ENCODE measurements at regions not wholly inside any gene's neighbourhood (a gene's known extent, or its start where the extent isn't known, plus 50 kb on each side); places are given as distances from the start of the nearest gene placed in this dataset.

DNA sequence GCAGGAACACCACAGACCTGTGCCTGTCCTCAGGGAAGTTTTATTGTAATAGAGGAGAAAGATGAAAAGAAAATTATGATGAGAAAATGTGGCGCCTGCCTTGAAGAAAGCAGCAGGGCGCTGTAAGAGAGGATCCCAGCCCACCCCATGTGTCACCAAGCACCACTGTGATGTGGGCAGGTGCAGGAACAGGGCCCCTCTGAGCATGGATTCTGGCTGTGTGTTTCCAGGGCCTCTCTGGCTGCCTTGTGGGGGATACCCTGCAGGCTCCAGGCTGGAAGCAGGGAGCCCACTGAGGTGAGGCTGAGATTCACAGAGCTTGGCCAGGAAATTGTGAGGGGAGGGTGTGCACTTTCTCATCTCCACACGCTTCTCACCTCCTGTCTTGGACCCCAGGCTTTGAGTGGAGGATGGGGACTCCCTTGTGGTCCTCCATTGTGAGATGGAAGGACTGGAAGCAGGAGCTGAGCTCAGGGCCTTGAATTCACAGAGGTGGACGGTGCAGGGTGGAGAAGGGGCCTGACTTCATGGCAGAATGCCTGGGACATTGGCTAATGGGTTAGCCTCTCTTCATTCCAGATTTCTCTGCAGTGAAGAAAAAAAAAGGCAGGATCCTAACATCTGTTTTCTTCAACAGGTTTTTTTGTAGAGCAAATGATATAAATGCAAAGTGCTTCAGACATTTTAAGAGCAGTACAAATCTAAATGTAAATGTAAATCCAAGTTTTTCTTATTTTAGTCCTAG is 246.6 kb upstream of the B3GAT1 start:
- in situ Hi-C loops (cut with HindIII; ENCODE audit: low pct_unique_long_range_greater_than_20kb, low sequenced_read_pairs) = no loop called here
- no peak overlapping the region for H3K4me3 ChIP-seq (ENCODE audit: low read depth in 2 of 2, low read length in 2 of 2)
- TF ChIP-seq TCF7L2 (IDR thresholded peaks at IDR 0.05; ENCODE audit: low read depth, low read length) (no peak), POLR2AphosphoS5 (IDR thresholded peaks at IDR 0.05; ENCODE audit: low read depth, low read length) (no peak), SIN3A (IDR thresholded peaks at IDR 0.05; ENCODE audit: borderline replicate concordance, insufficient read depth, low read depth, low read length) (no peak)
- TF ChIP-seq, protein P1, sequence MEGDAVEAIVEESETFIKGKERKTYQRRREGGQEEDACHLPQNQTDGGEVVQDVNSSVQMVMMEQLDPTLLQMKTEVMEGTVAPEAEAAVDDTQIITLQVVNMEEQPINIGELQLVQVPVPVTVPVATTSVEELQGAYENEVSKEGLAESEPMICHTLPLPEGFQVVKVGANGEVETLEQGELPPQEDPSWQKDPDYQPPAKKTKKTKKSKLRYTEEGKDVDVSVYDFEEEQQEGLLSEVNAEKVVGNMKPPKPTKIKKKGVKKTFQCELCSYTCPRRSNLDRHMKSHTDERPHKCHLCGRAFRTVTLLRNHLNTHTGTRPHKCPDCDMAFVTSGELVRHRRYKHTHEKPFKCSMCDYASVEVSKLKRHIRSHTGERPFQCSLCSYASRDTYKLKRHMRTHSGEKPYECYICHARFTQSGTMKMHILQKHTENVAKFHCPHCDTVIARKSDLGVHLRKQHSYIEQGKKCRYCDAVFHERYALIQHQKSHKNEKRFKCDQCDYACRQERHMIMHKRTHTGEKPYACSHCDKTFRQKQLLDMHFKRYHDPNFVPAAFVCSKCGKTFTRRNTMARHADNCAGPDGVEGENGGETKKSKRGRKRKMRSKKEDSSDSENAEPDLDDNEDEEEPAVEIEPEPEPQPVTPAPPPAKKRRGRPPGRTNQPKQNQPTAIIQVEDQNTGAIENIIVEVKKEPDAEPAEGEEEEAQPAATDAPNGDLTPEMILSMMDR (IDR thresholded peaks at IDR 0.05) = no peak
- TF ChIP-seq, protein P2, sequence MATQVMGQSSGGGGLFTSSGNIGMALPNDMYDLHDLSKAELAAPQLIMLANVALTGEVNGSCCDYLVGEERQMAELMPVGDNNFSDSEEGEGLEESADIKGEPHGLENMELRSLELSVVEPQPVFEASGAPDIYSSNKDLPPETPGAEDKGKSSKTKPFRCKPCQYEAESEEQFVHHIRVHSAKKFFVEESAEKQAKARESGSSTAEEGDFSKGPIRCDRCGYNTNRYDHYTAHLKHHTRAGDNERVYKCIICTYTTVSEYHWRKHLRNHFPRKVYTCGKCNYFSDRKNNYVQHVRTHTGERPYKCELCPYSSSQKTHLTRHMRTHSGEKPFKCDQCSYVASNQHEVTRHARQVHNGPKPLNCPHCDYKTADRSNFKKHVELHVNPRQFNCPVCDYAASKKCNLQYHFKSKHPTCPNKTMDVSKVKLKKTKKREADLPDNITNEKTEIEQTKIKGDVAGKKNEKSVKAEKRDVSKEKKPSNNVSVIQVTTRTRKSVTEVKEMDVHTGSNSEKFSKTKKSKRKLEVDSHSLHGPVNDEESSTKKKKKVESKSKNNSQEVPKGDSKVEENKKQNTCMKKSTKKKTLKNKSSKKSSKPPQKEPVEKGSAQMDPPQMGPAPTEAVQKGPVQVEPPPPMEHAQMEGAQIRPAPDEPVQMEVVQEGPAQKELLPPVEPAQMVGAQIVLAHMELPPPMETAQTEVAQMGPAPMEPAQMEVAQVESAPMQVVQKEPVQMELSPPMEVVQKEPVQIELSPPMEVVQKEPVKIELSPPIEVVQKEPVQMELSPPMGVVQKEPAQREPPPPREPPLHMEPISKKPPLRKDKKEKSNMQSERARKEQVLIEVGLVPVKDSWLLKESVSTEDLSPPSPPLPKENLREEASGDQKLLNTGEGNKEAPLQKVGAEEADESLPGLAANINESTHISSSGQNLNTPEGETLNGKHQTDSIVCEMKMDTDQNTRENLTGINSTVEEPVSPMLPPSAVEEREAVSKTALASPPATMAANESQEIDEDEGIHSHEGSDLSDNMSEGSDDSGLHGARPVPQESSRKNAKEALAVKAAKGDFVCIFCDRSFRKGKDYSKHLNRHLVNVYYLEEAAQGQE (IDR thresholded peaks at IDR 0.05; ENCODE audit: insufficient read depth in 1 of 2, low read depth in 2 of 2, low read length in 1 of 2) = no peak
- intact Hi-C loops (cut with micrococcal nuclease; ENCODE audit: unreplicated experiment) = no loop called here
- H3K9me3 ChIP-seq (ENCODE audit: control insufficient read depth, insufficient read depth, low read depth, low read length) = no peaks in the 10 kb centered on the region
- DNase-seq (ENCODE audit: low read depth, low spot score) (no peak), ATAC-seq (no peak)
- no peaks in the 10 kb centered on the region for H3K36me3 ChIP-seq (ENCODE audit: control insufficient read depth, insufficient read depth, low read length)
- H3K27ac ChIP-seq (ENCODE audit: low read length) = no peak overlapping the region
- H3K27me3 ChIP-seq (ENCODE audit: control insufficient read depth, insufficient read depth, low read length) = no peaks in the 10 kb centered on the region
- POLR2A ChIA-PET = no interaction called here
- CTCF ChIA-PET = no interaction called here
- H3K4me1 ChIP-seq (ENCODE audit: control insufficient read depth, insufficient read depth, low read length) = no peaks in the 10 kb centered on the region
- BruUV-seq (replicated peaks) = no TSS peak

DNA sequence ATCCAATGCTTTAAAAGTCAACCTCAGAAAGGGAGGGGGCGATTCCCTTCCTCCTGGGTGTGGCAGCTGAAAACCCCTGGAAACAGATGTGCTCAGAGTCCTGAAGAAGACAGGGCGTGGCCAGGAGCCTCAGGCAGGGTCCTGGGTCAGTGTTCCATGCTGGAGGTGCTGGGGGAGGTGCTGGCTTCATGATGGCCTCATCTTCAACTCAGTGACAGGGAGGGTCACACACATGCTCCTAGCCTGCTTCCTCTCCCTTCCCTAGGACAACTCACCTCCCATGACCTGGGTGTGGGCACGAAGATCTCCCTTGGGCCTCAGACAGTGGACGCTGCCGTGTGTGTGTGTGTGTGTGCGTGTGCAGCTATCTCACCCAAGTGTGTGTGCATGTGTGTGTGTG is 245.6 kb upstream of the B3GAT1 start:
- Histone ChIP-seq H3K4me3 (ENCODE audit: low read depth in 2 of 2, low read length in 2 of 2) (no peak overlapping the region), H3K27ac (ENCODE audit: low read length) (no peak overlapping the region), H3K4me1 (ENCODE audit: control insufficient read depth, insufficient read depth, low read length) (no peaks in the 10 kb centered on the region), H3K9me3 (ENCODE audit: control insufficient read depth, insufficient read depth, low read depth, low read length) (no peaks in the 10 kb centered on the region), H3K36me3 (ENCODE audit: control insufficient read depth, insufficient read depth, low read length) (no peaks in the 10 kb centered on the region), H3K27me3 (ENCODE audit: control insufficient read depth, insufficient read depth, low read length) (no peaks in the 10 kb centered on the region)
- CTCF ChIA-PET = no interaction called here
- DNase-seq (ENCODE audit: low read depth, low spot score) (no peak), ATAC-seq (no peak)
- BruUV-seq (replicated peaks) = no TSS peak
- in situ Hi-C loops (cut with HindIII; ENCODE audit: low pct_unique_long_range_greater_than_20kb, low sequenced_read_pairs) (no loop called here), intact Hi-C loops (cut with micrococcal nuclease; ENCODE audit: unreplicated experiment) (no loop called here)
- TF ChIP-seq, protein P2 (IDR thresholded peaks at IDR 0.05; ENCODE audit: insufficient read depth in 1 of 2, low read depth in 2 of 2, low read length in 1 of 2) = no peak
- TF ChIP-seq POLR2AphosphoS5 (IDR thresholded peaks at IDR 0.05; ENCODE audit: low read depth, low read length) (no peak), SIN3A (IDR thresholded peaks at IDR 0.05; ENCODE audit: borderline replicate concordance, insufficient read depth, low read depth, low read length) (no peak), TCF7L2 (IDR thresholded peaks at IDR 0.05; ENCODE audit: low read depth, low read length) (no peak)
- TF ChIP-seq, protein P1 (IDR thresholded peaks at IDR 0.05) = no peak
- POLR2A ChIA-PET = no interaction called here

Measured in Panc1 (cell line).